ENCODE measurements at regions not wholly inside any gene's neighbourhood (a gene's known extent, or its start where the extent isn't known, plus 50 kb on each side); places are given as distances from the start of the nearest gene placed in this dataset.

- no peak for TF ChIP-seq POU5F1 (IDR thresholded peaks at IDR 0.05; ENCODE audit: low read depth, low read length)
- TF ChIP-seq NRF1 (IDR thresholded peaks at IDR 0.05; ENCODE audit: low read depth, low read length) = no peak
- TF ChIP-seq CBX5 (IDR thresholded peaks at IDR 0.05; ENCODE audit: low read depth, low read length) = no peak
- TF ChIP-seq RFX5 (IDR thresholded peaks at IDR 0.05; ENCODE audit: borderline replicate concordance, low read depth, low read length) = no peak
- TF ChIP-seq CHD1 (IDR thresholded peaks at IDR 0.05; ENCODE audit: low read depth, low read length) = no peak
- TF ChIP-seq HDAC6 (IDR thresholded peaks at IDR 0.05; ENCODE audit: low read depth, low read length) = no peak
- TF ChIP-seq ATF3 (IDR thresholded peaks at IDR 0.05; ENCODE audit: insufficient read depth, low read depth, low read length) = no peak
Measured at GRCh38 chr6:81896525-81897503, 144.3 kb upstream of the TENT5A start (continued).

Measured in H1 (cell line).